Breast epithelium (tissue), 4 donors: ENCODE measurements at regions not wholly inside any gene's neighbourhood (a gene's known extent, or its start where the extent isn't known, plus 50 kb on each side); places are given as distances from the start of the nearest gene placed in this dataset.

Experiments used
- DNase-seq, 2 donors: peaks; one replicate each; pipeline ENCODE4 v3.0.0-alpha.2; 2019; ENCODE audit warnings: low spot score in 2 of 2
- H3K27ac ChIP-seq, 2 donors: fragments of 200-600 bp; sonication (generic) in 1 of 2; one replicate each; pipeline ENCODE4 v1.5.1; 2016 to 2019; ENCODE audit warnings: mild to moderate bottlenecking in 1 of 2
- H3K27me3 ChIP-seq, 2 donors: fragments of 200-600 bp; sonication (generic) in 1 of 2; one replicate each; pipeline versions ENCODE4 v1.5.1 to v1.6.0; 2017 to 2019; ENCODE audit warnings: control low read depth in 1 of 2, mild to moderate bottlenecking in 1 of 2
- H3K36me3 ChIP-seq: fragments of 200-600 bp; one replicate; pipeline ENCODE4 v1.5.1; 2019
- H3K4me1 ChIP-seq, 2 donors: fragments of 200-600 bp; sonication (generic); one replicate each; pipeline ENCODE4 v1.5.1; 2016 to 2019; ENCODE audit warnings: control low read depth in 1 of 2
- H3K4me3 ChIP-seq, 3 donors: fragments of 200-600 bp; sonication (generic); 1 replicate in 2 of 3; 2 replicates in 1 of 3; pipeline ENCODE4 v1.5.1; 2016 to 2019; ENCODE audit warnings: mild to moderate bottlenecking in 3 of 3, moderate library complexity in 2 of 3
- H3K9me3 ChIP-seq, 2 donors: fragments of 200-600 bp; sonication (generic) in 1 of 2; one replicate each; pipeline ENCODE4 v1.5.1; 2016 to 2019; ENCODE audit warnings: control low read depth in 1 of 2
- CTCF ChIP-seq, 3 donors: fragments of 450-650 bp; IDR thresholded peaks; one replicate each; pipeline ENCODE4 v1.5.1; 2016 to 2017; ENCODE audit warnings: antibody characterized with exemption in 3 of 3, mild to moderate bottlenecking in 3 of 3, moderate library complexity in 3 of 3
- POLR2A ChIP-seq: fragments of 450-650 bp; IDR thresholded peaks from one replicate; pipeline ENCODE4 v1.6.1; 2016; ENCODE audit warnings: antibody characterized with exemption, mild to moderate bottlenecking, moderate library complexity
- POLR2AphosphoS5 ChIP-seq, 3 donors: sonication (generic); formaldehyde crosslinking; IDR thresholded peaks; one replicate each; pipeline ENCODE4 v1.6.1; 2017; ENCODE audit warnings: antibody characterized with exemption in 3 of 3
- intact Hi-C: fragments of 100-400 bp; cut with DNase I; formaldehyde crosslinking; loops from one replicate; pipeline ENCODE4 v1.15.1; 2023; ENCODE audit warnings: low total_unique reads

- no peak overlapping the region for H3K27ac ChIP-seq
- TF ChIP-seq POLR2AphosphoS5 (IDR thresholded peaks at IDR 0.05) (no peak), POLR2A (no peak), CTCF (IDR thresholded peaks at IDR 0.05) (no peak)
- no peaks in the 10 kb centered on the region for H3K4me1 ChIP-seq
- intact Hi-C loops: no loop called here
- H3K36me3 ChIP-seq: no peaks in the 10 kb centered on the region
- DNase-seq: no peak
- H3K4me3 ChIP-seq: no peak overlapping the region
- no peaks in the 10 kb centered on the region for H3K9me3 ChIP-seq
- H3K27me3 ChIP-seq: no peaks in the 10 kb centered on the region
Observed at GRCh38 chr18:68282232-68282631, 432.7 kb downstream of the TMX3 start.

- Histone ChIP-seq H3K27ac (no peak overlapping the region), H3K4me3 (no peak overlapping the region), H3K9me3 (no peaks in the 10 kb centered on the region), H3K27me3 (no peaks in the 10 kb centered on the region), H3K36me3 (no peaks in the 10 kb centered on the region), H3K4me1 (no peaks in the 10 kb centered on the region)
- TF ChIP-seq CTCF (IDR thresholded peaks at IDR 0.05) (no peak), POLR2A (no peak), POLR2AphosphoS5 (IDR thresholded peaks at IDR 0.05) (no peak)
- no peak for DNase-seq
- intact Hi-C loops: loop anchor here (5.0 kb wide), 1 partner anchor 332 kb away; no protein-coding TSS in a partner anchor
Observed at GRCh38 chr18:68275616-68276015, 439.3 kb downstream of the TMX3 start.

- Histone ChIP-seq H3K36me3 (no peaks in the 10 kb centered on the region), H3K27me3 (no peaks in the 10 kb centered on the region), H3K4me1 (no peaks in the 10 kb centered on the region), H3K27ac (no peak overlapping the region), H3K4me3 (no peak overlapping the region), H3K9me3 (no peaks in the 10 kb centered on the region)
- no peak for DNase-seq
- intact Hi-C loops: no loop called here
- TF ChIP-seq POLR2AphosphoS5 (IDR thresholded peaks at IDR 0.05): no peak
- no peak for TF ChIP-seq CTCF (IDR thresholded peaks at IDR 0.05)
- TF ChIP-seq POLR2A: no peak
Observed at GRCh38 chr18:68270017-68270416, 444.9 kb downstream of the TMX3 start.

DNA sequence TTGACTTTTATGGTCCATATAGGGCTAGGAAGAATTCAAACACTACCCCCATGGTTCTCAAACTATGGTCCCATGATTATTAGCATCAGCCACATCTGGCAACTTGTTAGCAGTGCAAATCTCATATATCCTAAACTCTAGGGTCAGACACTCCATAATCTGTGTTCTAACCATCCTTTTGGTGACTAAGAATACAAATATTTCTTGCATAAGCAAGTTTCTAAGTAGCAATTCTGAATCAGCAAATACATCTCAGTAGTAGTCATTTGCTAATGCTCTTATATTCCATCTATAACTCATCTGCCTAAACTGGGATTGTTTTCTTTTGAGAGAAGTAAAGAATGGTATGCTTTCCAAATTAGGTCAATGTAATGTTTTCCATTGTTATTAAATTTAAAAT lies 447.3 kb downstream of the TMX3 start:
- no peak overlapping the region for H3K4me3 ChIP-seq
- H3K27me3 ChIP-seq: no peaks in the 10 kb centered on the region
- H3K36me3 ChIP-seq: no peaks in the 10 kb centered on the region
- no peak overlapping the region for H3K27ac ChIP-seq
- no peaks in the 10 kb centered on the region for H3K4me1 ChIP-seq
- no peaks in the 10 kb centered on the region for H3K9me3 ChIP-seq
- intact Hi-C loops: no loop called here
- DNase-seq: no peak
- TF ChIP-seq CTCF (IDR thresholded peaks at IDR 0.05) (no peak), POLR2A (no peak), POLR2AphosphoS5 (IDR thresholded peaks at IDR 0.05) (no peak)

DNA sequence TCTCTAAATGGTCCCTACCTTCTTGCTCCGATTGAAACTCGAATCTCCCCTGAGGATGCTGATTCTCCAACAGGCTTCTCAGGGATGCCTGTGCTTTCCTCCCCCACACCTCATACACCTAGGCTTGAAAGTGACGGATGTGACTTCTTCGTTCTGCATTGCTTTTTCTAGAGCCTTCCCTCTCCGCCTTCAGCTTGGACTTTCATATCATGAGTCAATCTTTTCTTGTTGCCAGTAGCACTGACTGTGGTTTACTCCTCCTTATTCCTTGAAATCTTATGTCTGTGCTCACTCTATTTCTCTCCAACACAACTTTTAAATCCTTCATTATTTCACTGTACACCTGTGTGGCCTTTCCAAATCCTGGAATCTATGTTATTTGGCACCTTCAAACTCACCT lies 451.4 kb downstream of the TMX3 start:
- no peak for DNase-seq
- Histone ChIP-seq H3K27me3 (no peaks in the 10 kb centered on the region), H3K36me3 (no peaks in the 10 kb centered on the region), H3K9me3 (no peaks in the 10 kb centered on the region), H3K4me3 (no peak overlapping the region), H3K4me1 (no peaks in the 10 kb centered on the region), H3K27ac (no peak overlapping the region)
- intact Hi-C loops: no loop called here
- TF ChIP-seq POLR2AphosphoS5 (IDR thresholded peaks at IDR 0.05): no peak

GRCh38 chr18:68262690-68263294 lies 452.1 kb downstream of the TMX3 start:
- Histone ChIP-seq H3K27ac (no peak overlapping the region), H3K4me1 (no peaks in the 10 kb centered on the region), H3K4me3 (no peak overlapping the region), H3K36me3 (no peaks in the 10 kb centered on the region), H3K9me3 (no peaks in the 10 kb centered on the region), H3K27me3 (no peaks in the 10 kb centered on the region)
- DNase-seq: no peak
- intact Hi-C loops: no loop called here
- TF ChIP-seq CTCF (IDR thresholded peaks at IDR 0.05) (no peak), POLR2A (no peak), POLR2AphosphoS5 (IDR thresholded peaks at IDR 0.05) (no peak)
